GM10266 (cell line): ENCODE measurements at regions not wholly inside any gene's neighbourhood (a gene's known extent, or its start where the extent isn't known, plus 50 kb on each side); places are given as distances from the start of the nearest gene placed in this dataset.

Source experiments
- DNase-seq: peaks from one replicate; pipeline ENCODE4 v3.0.0; 2012; ENCODE audit errors: extremely low spot score
- TF ChIP-seq, protein P1 (sequence below): IDR thresholded peaks from 2 replicates; pipeline ENCODE4 v1.5.1; 2012; ENCODE audit warnings: mild to moderate bottlenecking, low read depth; ENCODE audit not compliant: control insufficient read depth, insufficient read depth; ENCODE audit errors: missing control alignments

DNA sequence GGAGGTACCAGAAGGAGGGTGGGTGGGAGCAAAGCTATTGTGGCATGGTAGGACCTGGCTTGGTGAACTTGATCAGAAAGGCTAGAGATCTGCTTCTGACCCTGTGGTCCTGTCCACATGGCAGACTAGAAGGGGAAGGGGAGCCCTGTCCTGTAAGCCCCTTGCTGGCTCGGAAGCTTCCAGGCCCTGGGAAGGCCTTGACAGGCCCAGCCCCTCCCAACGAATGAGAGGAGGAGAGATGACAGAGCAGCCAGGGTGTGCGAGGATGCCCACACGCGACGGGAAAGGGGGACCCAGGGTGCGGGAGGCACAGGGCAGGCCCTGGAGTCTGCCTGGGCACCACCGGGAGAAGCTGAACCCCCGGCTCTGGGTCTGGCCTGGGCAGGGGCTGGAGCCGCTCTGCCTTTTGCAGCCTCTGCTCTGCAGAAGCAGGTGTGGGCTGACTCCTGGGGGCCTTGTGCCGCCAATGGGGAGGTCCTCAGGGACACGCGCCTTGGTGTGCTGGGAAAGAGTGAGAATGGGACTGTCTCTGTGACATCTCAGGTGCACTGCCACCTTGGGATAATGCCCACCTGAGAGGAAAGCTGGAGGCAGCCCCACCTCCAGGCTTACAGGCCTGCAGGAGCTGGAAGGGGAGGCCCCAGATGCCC, 1447.5 kb downstream of the BRD1 start:
- TF ChIP-seq, protein P1, sequence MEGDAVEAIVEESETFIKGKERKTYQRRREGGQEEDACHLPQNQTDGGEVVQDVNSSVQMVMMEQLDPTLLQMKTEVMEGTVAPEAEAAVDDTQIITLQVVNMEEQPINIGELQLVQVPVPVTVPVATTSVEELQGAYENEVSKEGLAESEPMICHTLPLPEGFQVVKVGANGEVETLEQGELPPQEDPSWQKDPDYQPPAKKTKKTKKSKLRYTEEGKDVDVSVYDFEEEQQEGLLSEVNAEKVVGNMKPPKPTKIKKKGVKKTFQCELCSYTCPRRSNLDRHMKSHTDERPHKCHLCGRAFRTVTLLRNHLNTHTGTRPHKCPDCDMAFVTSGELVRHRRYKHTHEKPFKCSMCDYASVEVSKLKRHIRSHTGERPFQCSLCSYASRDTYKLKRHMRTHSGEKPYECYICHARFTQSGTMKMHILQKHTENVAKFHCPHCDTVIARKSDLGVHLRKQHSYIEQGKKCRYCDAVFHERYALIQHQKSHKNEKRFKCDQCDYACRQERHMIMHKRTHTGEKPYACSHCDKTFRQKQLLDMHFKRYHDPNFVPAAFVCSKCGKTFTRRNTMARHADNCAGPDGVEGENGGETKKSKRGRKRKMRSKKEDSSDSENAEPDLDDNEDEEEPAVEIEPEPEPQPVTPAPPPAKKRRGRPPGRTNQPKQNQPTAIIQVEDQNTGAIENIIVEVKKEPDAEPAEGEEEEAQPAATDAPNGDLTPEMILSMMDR = no peak
- no peak for DNase-seq

DNA sequence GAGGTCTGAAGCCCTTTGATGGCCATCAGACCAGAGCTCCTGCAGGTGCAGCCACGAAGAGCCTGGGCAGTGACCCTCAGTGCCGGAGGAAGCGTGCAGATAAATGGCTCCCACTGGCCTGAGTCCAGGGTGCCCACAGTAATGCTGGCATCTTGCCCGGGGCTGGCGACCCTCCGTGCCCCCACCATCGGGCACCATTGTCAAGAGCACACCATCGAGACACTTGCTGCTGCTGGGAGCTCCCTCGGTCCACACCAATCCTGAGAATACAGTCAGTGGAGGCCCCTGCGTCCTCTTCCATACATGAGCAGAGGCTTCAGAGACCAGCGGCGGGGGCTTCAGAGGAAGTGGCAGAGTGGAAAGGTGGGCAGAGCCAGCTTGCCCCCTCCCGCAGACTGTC, 1448.3 kb downstream of the BRD1 start:
- DNase-seq = no peak
- TF ChIP-seq, protein P1 = no peak

DNA sequence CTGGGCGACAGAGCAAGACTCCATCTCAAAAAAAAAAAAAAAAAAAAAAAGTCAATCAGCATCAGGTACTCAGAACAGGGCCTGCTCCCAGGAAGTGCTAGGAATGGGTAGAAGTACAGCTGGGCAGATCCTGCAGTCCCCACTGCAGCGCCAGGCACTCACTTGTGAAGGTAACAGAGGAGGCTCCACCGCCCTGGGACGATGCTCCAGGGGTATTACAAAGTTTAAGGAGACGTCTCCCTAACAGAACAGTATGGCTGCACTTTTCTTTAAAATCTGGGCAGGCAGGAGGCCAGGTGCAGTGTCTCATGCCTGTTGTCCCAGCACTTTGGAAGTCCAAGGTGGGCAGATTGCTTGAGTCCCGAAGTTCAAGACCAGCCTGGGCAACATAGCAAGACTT, 1449.0 kb downstream of the BRD1 start:
- TF ChIP-seq, protein P1 = no peak
- no peak for DNase-seq

DNA sequence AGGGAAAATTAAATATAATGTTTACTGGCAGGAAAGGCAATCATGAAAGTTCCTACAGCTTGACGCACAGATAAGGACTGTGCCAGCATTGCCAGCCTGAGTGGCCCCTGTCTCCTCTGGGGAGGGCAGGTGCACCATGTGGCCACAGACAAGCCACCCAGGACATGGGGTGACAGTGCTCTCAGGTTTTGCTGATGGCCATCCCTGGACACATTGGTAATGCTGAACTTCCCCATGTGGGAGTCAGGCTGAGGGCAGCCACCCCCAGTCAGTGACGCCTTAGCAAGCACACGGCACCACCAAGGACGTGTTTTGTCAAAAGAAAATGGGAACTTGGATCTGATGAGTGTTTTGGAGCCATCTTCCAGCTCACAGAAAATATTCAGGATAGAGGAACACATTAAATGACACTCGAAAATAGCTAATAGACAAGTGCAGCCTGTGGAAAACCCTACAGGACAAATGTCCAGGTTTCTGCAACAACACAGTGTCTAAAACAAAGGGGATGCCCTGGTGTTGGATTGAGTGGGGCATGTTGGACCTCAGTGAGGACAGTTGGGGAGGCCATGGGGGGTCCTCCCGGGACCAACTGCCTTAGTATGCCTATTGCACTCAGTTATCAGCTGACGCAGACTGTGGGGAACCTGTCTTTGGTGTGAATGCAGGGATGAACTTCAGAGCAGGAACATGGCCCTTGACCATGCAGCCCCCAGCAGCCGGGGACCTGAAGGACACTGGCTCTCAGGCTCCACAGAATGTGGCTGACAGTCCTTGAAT, 1450.5 kb downstream of the BRD1 start:
- DNase-seq = no peak
- TF ChIP-seq, protein P1 = no peak

DNA sequence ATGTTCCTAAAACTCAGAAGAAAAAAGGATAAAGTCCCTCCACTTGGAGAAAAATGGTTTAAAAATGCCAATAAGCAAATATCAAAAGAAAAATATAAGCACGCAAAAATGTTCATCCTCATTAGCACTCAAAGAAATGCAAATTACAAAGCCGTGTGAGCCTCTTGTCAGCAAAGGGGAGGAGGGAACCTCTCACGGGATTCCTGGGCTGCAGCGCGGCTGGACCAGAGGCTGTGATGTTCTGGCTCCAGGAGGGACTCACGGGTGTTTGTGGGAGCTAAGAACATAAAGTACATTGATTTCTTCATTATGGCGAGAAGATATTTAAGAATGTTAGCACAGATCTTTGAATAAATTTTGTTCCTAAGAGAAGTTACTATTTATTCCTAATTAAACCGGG, 1451.2 kb downstream of the BRD1 start:
- TF ChIP-seq, protein P1 = no peak
- DNase-seq = no peak

DNA sequence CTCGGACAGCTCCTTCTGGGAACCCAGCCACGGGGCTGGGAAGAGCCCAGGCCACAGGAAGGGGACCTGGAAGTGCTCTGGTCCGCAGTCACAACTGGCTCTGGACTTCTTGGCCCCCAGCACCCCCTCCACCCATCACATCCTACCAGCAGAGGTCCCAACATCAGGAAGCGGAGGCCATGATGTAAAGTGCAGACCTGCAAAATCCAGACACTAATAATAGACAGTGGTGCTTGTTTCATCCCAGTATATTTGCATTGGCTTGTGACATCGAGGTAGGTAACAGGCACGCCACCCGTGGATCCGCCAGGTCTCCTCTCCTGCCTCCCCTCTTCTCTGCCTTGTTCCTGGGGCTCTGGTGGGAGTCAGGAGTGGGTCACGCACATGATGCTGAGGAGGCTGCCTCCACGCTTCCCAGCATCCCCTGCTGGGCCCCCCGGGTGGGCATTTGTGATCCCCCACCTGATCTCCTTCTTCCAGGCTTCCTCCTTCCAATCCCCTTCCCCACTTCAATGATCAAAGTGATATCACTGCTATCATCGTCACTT, 1454.0 kb downstream of the BRD1 start:
- TF ChIP-seq, protein P1 = no peak
- no peak for DNase-seq

DNA sequence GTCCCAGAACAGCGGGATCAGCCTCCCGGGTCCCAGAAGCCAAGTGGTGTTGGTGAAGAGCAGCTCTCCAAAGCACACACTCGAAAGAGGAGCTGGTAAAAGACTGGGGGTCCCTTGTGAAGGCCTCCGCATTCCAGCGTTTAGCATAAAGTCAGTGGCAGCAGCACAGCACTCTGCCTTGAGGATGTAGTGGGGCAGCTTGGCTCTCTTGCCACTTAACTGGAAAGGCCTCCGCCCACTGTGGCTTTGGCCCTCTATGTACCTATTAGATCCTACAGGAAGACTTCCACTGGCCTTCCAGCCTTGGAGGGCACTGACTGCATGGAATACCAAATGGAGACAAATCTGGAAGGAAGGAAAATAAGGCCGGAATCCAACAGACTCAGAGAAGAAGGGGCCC, 1455.3 kb downstream of the BRD1 start:
- TF ChIP-seq, protein P1 = no peak
- no peak for DNase-seq
